K562 (cell line): ENCODE measurements at regions not wholly inside any gene's neighbourhood (a gene's known extent, or its start where the extent isn't known, plus 50 kb on each side); places are given as distances from the start of the nearest gene placed in this dataset.

ENCODE experiments used
- ATAC-seq: fragments of 200-7000 bp; cut with Tn5 transposase; 3 replicates; pipeline ENCODE4 v1.9.1; 2020; ENCODE audit warnings: moderate library complexity
- BruUV-seq: library from RNA; stranded (reverse); fragments of 400-500 nt; replicated peaks from 2 replicates; lab custom pipeline; 2021; lab: Mats Ljungman, UMichigan
- CTCF ChIA-PET: fragments of 300-600 bp; formaldehyde crosslinking; extraction: SDS; loops from one replicate; lab custom pipeline; 2021; ENCODE audit warnings: low intra/inter-chr PET ratio; lab: Yijun Ruan, JAX
- POLR2A ChIA-PET: fragments of 300-600, 350-650 bp; sonication (Branson Sonifier 250); formaldehyde crosslinking; extraction: SDS; loops from one replicate; lab custom pipeline; 2021; ENCODE audit warnings: antibody characterized with exemption, inconsistent platforms; lab: Yijun Ruan, JAX
- DNase-seq, 4 experiments: peaks; one replicate each; pipeline versions ENCODE4 v3.0.0 to v3.0.0-alpha.2; 2011 to 2018; ENCODE audit warnings: low spot score in 3 of 4, mixed read lengths in 3 of 4; ENCODE audit errors: extremely low read depth in 1 of 4
- FAIRE-seq: peaks from 2 replicates; lab custom pipeline; 2011; peaks lifted over from hg19 to GRCh38; lab: Jason Lieb, UNC
- H2AFZ ChIP-seq: 2 replicates; pipeline ENCODE4 v1.6.0; 2011; ENCODE audit warnings: low read depth, low read length, control low read depth, inconsistent platforms
- H3K27ac ChIP-seq: fragments of 200-600 bp; 3 replicates; pipeline ENCODE4 v1.8.0; 2011; ENCODE audit warnings: low read depth, mild to moderate bottlenecking, control low read depth, inconsistent platforms, low read length, moderate library complexity, mixed read lengths; ENCODE audit errors: extremely low read depth
- H3K27me3 ChIP-seq, 2 experiments: fragments of 300-600 bp in 1 of 2; 2 replicates in 1 of 2; 3 replicates in 1 of 2; pipeline versions ENCODE4 v1.6.0 to v1.8.0; 2011; ENCODE audit warnings: inconsistent platforms in 2 of 2, low read length in 2 of 2, mild to moderate bottlenecking in 1 of 2, mixed read lengths in 1 of 2, moderate library complexity in 1 of 2; ENCODE audit not compliant: control insufficient read depth in 2 of 2, insufficient read depth in 2 of 2
- H3K36me3 ChIP-seq: fragments of 300-600 bp; 3 replicates; pipeline ENCODE4 v1.8.0; 2011; ENCODE audit warnings: mild to moderate bottlenecking, low read length, inconsistent platforms; ENCODE audit not compliant: control insufficient read depth, insufficient read depth
- H3K4me1 ChIP-seq, 2 experiments: fragments of 200-600 bp in 1 of 2; replicated peaks in 1 of 2; 2 replicates in 1 of 2; 3 replicates in 1 of 2; pipeline versions ENCODE4 v1.5.1 to v1.8.0; 2011; ENCODE audit warnings: inconsistent platforms in 2 of 2, low read length in 2 of 2, mild to moderate bottlenecking in 1 of 2, mixed read lengths in 1 of 2, moderate library complexity in 1 of 2; ENCODE audit not compliant: control insufficient read depth in 2 of 2, insufficient read depth in 2 of 2
- H3K4me2 ChIP-seq: 2 replicates; pipeline ENCODE4 v1.6.1; 2011; ENCODE audit warnings: low read length, control low read depth, inconsistent platforms, mixed read lengths; ENCODE audit not compliant: insufficient read depth
- H3K4me3 ChIP-seq: fragments of 200-600 bp; sonication (generic), shearing (Covaris generic); 2 replicates; pipeline ENCODE4 v1.5.1; 2016; ENCODE audit warnings: control low read depth, inconsistent platforms
- H3K79me2 ChIP-seq: fragments of 200-600 bp; 3 replicates; pipeline ENCODE4 v1.8.0; 2011; ENCODE audit warnings: low read length, inconsistent platforms; ENCODE audit not compliant: control insufficient read depth, insufficient read depth
- H3K9ac ChIP-seq, 2 experiments: 2 replicates each; pipeline versions ENCODE4 v1.6.0 to v1.6.1; 2011; ENCODE audit warnings: low read depth in 2 of 2, low read length in 2 of 2, control low read depth in 1 of 2, inconsistent platforms in 1 of 2, mild to moderate bottlenecking in 1 of 2, mixed read lengths in 1 of 2; ENCODE audit not compliant: insufficient read depth in 1 of 2
- H3K9me1 ChIP-seq: one replicate; pipeline ENCODE4 v1.6.0; 2011; ENCODE audit warnings: inconsistent platforms, mild to moderate bottlenecking, low read length, moderate library complexity; ENCODE audit not compliant: control insufficient read depth, insufficient read depth
- H3K9me3 ChIP-seq: replicated peaks from 2 replicates; pipeline ENCODE4 v1.5.1; 2011; ENCODE audit warnings: low read depth, low read length, inconsistent platforms; ENCODE audit not compliant: control insufficient read depth, insufficient read depth
- H4K20me1 ChIP-seq: replicated peaks from 2 replicates; pipeline ENCODE4 v1.6.1; 2011; ENCODE audit warnings: low read length, inconsistent platforms, mixed read lengths; ENCODE audit not compliant: control insufficient read depth, insufficient read depth
- IRF9 ChIP-seq: fragments of 450-650 bp; IDR thresholded peaks from 2 replicates; pipeline ENCODE4 v1.6.1; 2016; ENCODE audit warnings: missing biosample characterization, missing genetic modification characterization
- ZBTB5 ChIP-seq: fragments of 450-650 bp; IDR thresholded peaks from 2 replicates; pipeline ENCODE4 v1.6.1; 2017; ENCODE audit warnings: antibody characterized with exemption
- WGBS: fragments of 100-300 bp; shearing (Covaris generic); methylation state at CpG from one replicate; pipeline ENCODE4 v1.1.6; 2016; ENCODE audit warnings: low coverage, mixed read lengths; ENCODE audit not compliant: insufficient coverage; ENCODE audit errors: missing lambda C conversion rate; 5-methylcytosine and 5-hydroxymethylcytosine counted together
- in situ Hi-C: fragments of 300-500 bp; cut with MboI; formaldehyde crosslinking; loops from 4 replicates; pipeline ENCODE4 v1.15.0; 2018; ENCODE audit warnings: inconsistent platforms, mixed read lengths
- intact Hi-C: fragments of 100-400 bp; cut with micrococcal nuclease; formaldehyde crosslinking; loops from 2 replicates; pipeline ENCODE4 v1.14.2; 2022

DNA sequence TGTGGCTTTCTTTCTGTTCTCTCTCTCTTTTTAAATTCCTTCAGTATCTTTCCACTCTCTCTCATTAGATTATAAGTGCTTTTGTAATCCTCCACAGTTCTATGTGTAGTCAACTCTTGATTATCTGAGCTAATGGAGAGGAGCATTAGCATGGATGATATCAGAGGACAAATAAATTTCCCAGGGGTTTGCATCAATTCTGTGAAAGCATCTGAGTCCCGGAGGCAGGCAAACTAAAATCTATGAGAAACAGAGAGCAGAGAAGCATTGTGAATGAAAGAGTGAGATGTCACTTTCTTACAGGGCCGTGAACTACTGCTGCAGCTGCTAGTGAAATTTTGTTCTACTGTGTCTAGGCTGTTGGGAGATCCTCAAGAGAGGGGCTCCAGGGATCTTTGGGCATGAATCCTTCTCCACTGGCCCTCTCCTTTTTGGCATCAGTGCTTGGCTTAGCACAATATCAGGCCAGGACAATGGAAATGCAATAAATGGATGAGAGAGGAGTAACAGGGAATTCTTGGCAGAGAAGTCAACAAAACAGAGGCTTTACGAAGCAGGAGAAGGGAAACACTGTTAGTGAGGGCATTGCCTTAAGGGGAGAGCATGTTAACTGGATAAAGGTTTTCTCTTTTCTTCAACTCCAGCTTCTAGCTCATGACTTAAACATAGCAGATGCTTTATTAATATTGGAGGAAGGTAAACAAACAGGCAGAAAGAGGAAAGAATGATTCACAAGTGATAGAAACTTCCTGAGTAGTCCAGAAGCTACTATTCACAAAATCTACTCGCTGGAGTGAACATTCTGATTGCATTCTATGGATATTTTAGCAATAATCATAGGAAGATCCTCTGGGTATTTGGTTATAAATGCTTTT lies 847.0 kb upstream of the MAP3K7 start:
- ATAC-seq (no peak), FAIRE-seq (no peak), DNase-seq (no peak)
- Histone ChIP-seq H3K9ac (no peak overlapping the region), H4K20me1 (no peaks in the 10 kb centered on the region), H3K4me1 (no peaks in the 10 kb centered on the region), H3K9me1 (no peaks in the 10 kb centered on the region), H3K4me2 (no peak overlapping the region), H3K4me3 (no peak overlapping the region), H2AFZ (no peak overlapping the region), H3K36me3 (no peaks in the 10 kb centered on the region), H3K27me3 (no peaks in the 10 kb centered on the region), H3K79me2 (no peaks in the 10 kb centered on the region), H3K9me3 (no peaks in the 10 kb centered on the region), H3K27ac (no peak overlapping the region)
- in situ Hi-C loops, result no loop called here
- POLR2A ChIA-PET, result no interaction called here
- WGBS, result 0% methylated on average over 4 of the region's 4 CpGs
- intact Hi-C loops, result no loop called here
- CTCF ChIA-PET, result no interaction called here
- no TSS peak for BruUV-seq
- TF ChIP-seq ZBTB5 (no peak), IRF9 (tag) (no peak)
